HCT116 (cell line): ENCODE measurements at regions not wholly inside any gene's neighbourhood (a gene's known extent, or its start where the extent isn't known, plus 50 kb on each side); places are given as distances from the start of the nearest gene placed in this dataset.

Source experiments
- ATAC-seq: fragments of 200-7000 bp; cut with Tn5 transposase; 2 replicates; pipeline ENCODE4 v1.9.1; 2020; ENCODE audit warnings: mild to moderate bottlenecking, moderate library complexity
- BruUV-seq: library from RNA; stranded (reverse); fragments of 400-500 nt; replicated peaks from 2 replicates; lab custom pipeline; 2021; lab: Mats Ljungman, UMichigan
- CTCF ChIA-PET: fragments of 300-600 bp; sonication (Branson Sonifier 250); formaldehyde crosslinking; loops from one replicate; lab custom pipeline; 2021; ENCODE audit warnings: antibody characterized with exemption; lab: Charles Lee
- POLR2A ChIA-PET: fragments of 300-600, 350-600 bp; sonication (Branson Sonifier 250); formaldehyde crosslinking; loops from one replicate; lab custom pipeline; 2021; ENCODE audit warnings: antibody characterized with exemption; lab: Charles Lee
- RAD21 ChIA-PET, 2 experiments: fragments of 300-600 bp; sonication (Branson Sonifier 250); formaldehyde crosslinking; loops; one replicate each; lab custom pipeline; 2023; ENCODE audit warnings: low total read pairs in 2 of 2; ENCODE audit not compliant: uncharacterized antibody in 2 of 2, unreplicated experiment in 2 of 2, low non-redundant PET in 1 of 2; lab: Charles Lee
- DNase-seq: peaks from one replicate; pipeline ENCODE4 v3.0.0-alpha.2; 2010; ENCODE audit warnings: low read depth, low spot score
- H2AFZ ChIP-seq: fragments of 200-600 bp; shearing (Covaris generic), sonication (generic); 2 replicates; pipeline ENCODE4 v1.6.1; 2017; ENCODE audit warnings: low read depth, mixed run types, mixed read lengths, antibody characterized with exemption, low read length; ENCODE audit not compliant: poor library complexity, severe bottlenecking
- H3K27ac ChIP-seq: 2 replicates; pipeline ENCODE4 v1.5.1; 2012; ENCODE audit warnings: low read depth, low read length
- H3K27me3 ChIP-seq: fragments of 200-600 bp; sonication (generic); 2 replicates; pipeline ENCODE4 v1.6.1; 2016; ENCODE audit warnings: mixed run types, low read length, mixed read lengths; ENCODE audit not compliant: insufficient read depth
- H3K36me3 ChIP-seq, 2 experiments: fragments of 200-500 bp in 1 of 2; fragments of 200-600 bp in 1 of 2; sonication (Bioruptor generic) in 1 of 2; sonication (generic) in 1 of 2; 2 replicates each; pipeline versions ENCODE4 v1.5.1 to v1.6.1; 2014 to 2016; ENCODE audit warnings: low read length in 2 of 2, inconsistent platforms in 1 of 2, mixed read lengths in 1 of 2, mixed run types in 1 of 2; ENCODE audit not compliant: insufficient read depth in 2 of 2, control insufficient read depth in 1 of 2
- H3K4me1 ChIP-seq, 2 experiments: fragments of 200-600 bp in 1 of 2; sonication (generic) in 1 of 2; 2 replicates each; pipeline versions ENCODE4 v1.5.1 to v1.6.1; 2012 to 2017; ENCODE audit warnings: low read length in 2 of 2, inconsistent platforms in 1 of 2, mild to moderate bottlenecking in 1 of 2, mixed read lengths in 1 of 2, mixed run types in 1 of 2, moderate library complexity in 1 of 2; ENCODE audit not compliant: insufficient read depth in 2 of 2, control insufficient read depth in 1 of 2
- H3K4me2 ChIP-seq: fragments of 200-600 bp; sonication (generic); 2 replicates; pipeline ENCODE4 v1.6.1; 2017; ENCODE audit warnings: mixed run types, low read length, mixed read lengths
- H3K4me3 ChIP-seq, 2 experiments: fragments of 200-600 bp in 1 of 2; sonication (generic) in 1 of 2; replicated peaks in 1 of 2; 2 replicates each; pipeline ENCODE4 v1.5.1; 2011 to 2016; ENCODE audit warnings: low read length in 2 of 2, control low read depth in 1 of 2, low read depth in 1 of 2, mild to moderate bottlenecking in 1 of 2, mixed read lengths in 1 of 2, mixed run types in 1 of 2
- H3K79me2 ChIP-seq: fragments of 200-600 bp; sonication (generic); 2 replicates; pipeline ENCODE4 v1.6.1; 2017; ENCODE audit warnings: mild to moderate bottlenecking, mixed run types, low read length, moderate library complexity, mixed read lengths; ENCODE audit not compliant: insufficient read depth
- H3K9ac ChIP-seq: fragments of 200-600 bp; sonication (generic); 2 replicates; pipeline ENCODE4 v1.6.1; 2016; ENCODE audit warnings: low read length, mixed read lengths
- H3K9me2 ChIP-seq: fragments of 200-600 bp; sonication (generic), shearing (Covaris generic); 2 replicates; pipeline ENCODE4 v1.6.1; 2017; ENCODE audit warnings: mixed run types, mild to moderate bottlenecking, moderate library complexity; ENCODE audit not compliant: insufficient read depth
- H3K9me3 ChIP-seq, 2 experiments: fragments of 200-500 bp in 1 of 2; fragments of 200-600 bp in 1 of 2; sonication (Bioruptor generic) in 1 of 2; sonication (generic) in 1 of 2; 2 replicates each; pipeline ENCODE4 v1.6.1; 2014 to 2017; ENCODE audit warnings: low read length in 2 of 2, mixed read lengths in 2 of 2, inconsistent platforms in 1 of 2, low read depth in 1 of 2, mild to moderate bottlenecking in 1 of 2, mixed run types in 1 of 2, moderate library complexity in 1 of 2; ENCODE audit not compliant: control insufficient read depth in 1 of 2, insufficient read depth in 1 of 2
- H4K20me1 ChIP-seq: fragments of 200-600 bp; sonication (generic), shearing (Covaris generic); 2 replicates; pipeline ENCODE4 v1.6.1; 2017; ENCODE audit warnings: mixed run types, mild to moderate bottlenecking, moderate library complexity; ENCODE audit not compliant: insufficient read depth
- CBX3 ChIP-seq: IDR thresholded peaks from 2 replicates; pipeline ENCODE4 v1.6.1; 2012; ENCODE audit warnings: low read depth
- CEBPB ChIP-seq: IDR thresholded peaks from 2 replicates; pipeline ENCODE4 v1.6.1; 2012; ENCODE audit warnings: low read depth
- EGR1 ChIP-seq: IDR thresholded peaks from 2 replicates; pipeline ENCODE4 v1.6.1; 2012; ENCODE audit warnings: low read depth
- ELF1 ChIP-seq: IDR thresholded peaks from 2 replicates; pipeline ENCODE4 v1.6.1; 2012; ENCODE audit warnings: low read depth, borderline replicate concordance
- POLR2AphosphoS5 ChIP-seq: IDR thresholded peaks from 2 replicates; pipeline ENCODE4 v1.6.1; 2011; ENCODE audit warnings: mild to moderate bottlenecking, low read depth, low read length, moderate library complexity
- RAD21 ChIP-seq: IDR thresholded peaks from 2 replicates; pipeline ENCODE4 v1.6.1; 2012; ENCODE audit warnings: low read depth, mild to moderate bottlenecking
- SP1 ChIP-seq: IDR thresholded peaks from 2 replicates; pipeline ENCODE4 v1.6.1; 2012; ENCODE audit warnings: low read depth
- SRF ChIP-seq: IDR thresholded peaks from 2 replicates; pipeline ENCODE4 v1.6.1; 2012; ENCODE audit warnings: low read depth
- YY1 ChIP-seq: IDR thresholded peaks from 2 replicates; pipeline ENCODE4 v1.6.1; 2011; ENCODE audit warnings: low read length, low read depth, moderate library complexity, mild to moderate bottlenecking; ENCODE audit not compliant: insufficient replicate concordance; ENCODE audit errors: extremely low read depth
- ZNF274 ChIP-seq: fragments of 200-500 bp; sonication (Bioruptor generic); IDR thresholded peaks from 2 replicates; pipeline ENCODE4 v1.6.1; 2014; ENCODE audit warnings: mild to moderate bottlenecking, low read depth, low read length, inconsistent platforms
- intact Hi-C: fragments of 100-400 bp; cut with micrococcal nuclease; formaldehyde crosslinking; loops from 2 replicates; pipeline ENCODE4 v1.10.0; 2022
- TF ChIP-seq, protein P1 (sequence below): IDR thresholded peaks from 2 replicates; pipeline ENCODE4 v1.6.1; 2012; ENCODE audit warnings: low read depth

DNA sequence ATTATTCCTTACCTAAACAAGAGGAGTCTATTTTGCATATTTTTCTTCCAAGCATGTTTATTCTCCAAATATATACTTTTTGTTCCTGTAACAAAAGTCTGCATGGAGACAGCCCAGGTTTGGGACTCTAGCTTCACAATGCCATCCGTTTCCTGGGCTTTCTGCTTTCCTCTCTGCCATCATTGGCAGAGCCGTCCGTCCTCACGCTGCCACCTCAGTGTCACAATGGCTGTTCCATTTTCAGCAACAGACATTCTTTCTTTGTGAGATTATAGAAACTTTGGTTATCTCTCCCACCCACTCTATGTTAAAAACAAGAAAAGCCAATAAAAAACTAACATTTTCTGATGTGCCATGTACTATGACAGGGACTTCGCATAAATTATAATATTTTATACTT, 825.2 kb downstream of the REEP3 start:
- ChIA-PET RAD21 (no interaction called here), CTCF (no interaction called here), POLR2A (no interaction called here)
- TF ChIP-seq CBX3 (no peak), ZNF274 (no peak), ELF1 (no peak), EGR1 (no peak), SRF (no peak), SP1 (no peak), YY1 (no peak), CEBPB (no peak), POLR2AphosphoS5 (no peak), RAD21 (no peak)
- TF ChIP-seq, protein P1, sequence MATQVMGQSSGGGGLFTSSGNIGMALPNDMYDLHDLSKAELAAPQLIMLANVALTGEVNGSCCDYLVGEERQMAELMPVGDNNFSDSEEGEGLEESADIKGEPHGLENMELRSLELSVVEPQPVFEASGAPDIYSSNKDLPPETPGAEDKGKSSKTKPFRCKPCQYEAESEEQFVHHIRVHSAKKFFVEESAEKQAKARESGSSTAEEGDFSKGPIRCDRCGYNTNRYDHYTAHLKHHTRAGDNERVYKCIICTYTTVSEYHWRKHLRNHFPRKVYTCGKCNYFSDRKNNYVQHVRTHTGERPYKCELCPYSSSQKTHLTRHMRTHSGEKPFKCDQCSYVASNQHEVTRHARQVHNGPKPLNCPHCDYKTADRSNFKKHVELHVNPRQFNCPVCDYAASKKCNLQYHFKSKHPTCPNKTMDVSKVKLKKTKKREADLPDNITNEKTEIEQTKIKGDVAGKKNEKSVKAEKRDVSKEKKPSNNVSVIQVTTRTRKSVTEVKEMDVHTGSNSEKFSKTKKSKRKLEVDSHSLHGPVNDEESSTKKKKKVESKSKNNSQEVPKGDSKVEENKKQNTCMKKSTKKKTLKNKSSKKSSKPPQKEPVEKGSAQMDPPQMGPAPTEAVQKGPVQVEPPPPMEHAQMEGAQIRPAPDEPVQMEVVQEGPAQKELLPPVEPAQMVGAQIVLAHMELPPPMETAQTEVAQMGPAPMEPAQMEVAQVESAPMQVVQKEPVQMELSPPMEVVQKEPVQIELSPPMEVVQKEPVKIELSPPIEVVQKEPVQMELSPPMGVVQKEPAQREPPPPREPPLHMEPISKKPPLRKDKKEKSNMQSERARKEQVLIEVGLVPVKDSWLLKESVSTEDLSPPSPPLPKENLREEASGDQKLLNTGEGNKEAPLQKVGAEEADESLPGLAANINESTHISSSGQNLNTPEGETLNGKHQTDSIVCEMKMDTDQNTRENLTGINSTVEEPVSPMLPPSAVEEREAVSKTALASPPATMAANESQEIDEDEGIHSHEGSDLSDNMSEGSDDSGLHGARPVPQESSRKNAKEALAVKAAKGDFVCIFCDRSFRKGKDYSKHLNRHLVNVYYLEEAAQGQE = no peak
- H3K27ac ChIP-seq = no peak overlapping the region
- H3K79me2 ChIP-seq = no peaks in the 10 kb centered on the region
- H3K36me3 ChIP-seq = no peaks in the 10 kb centered on the region
- ATAC-seq (no peak), DNase-seq (no peak)
- no peak overlapping the region for H3K4me3 ChIP-seq
- H3K9me2 ChIP-seq = no peaks in the 10 kb centered on the region
- H3K9ac ChIP-seq = no peak overlapping the region
- no peak overlapping the region for H2AFZ ChIP-seq
- no peaks in the 10 kb centered on the region for H4K20me1 ChIP-seq
- no peak overlapping the region for H3K4me2 ChIP-seq
- no peaks in the 10 kb centered on the region for H3K27me3 ChIP-seq
- no peaks in the 10 kb centered on the region for H3K9me3 ChIP-seq
- BruUV-seq = no TSS peak
- intact Hi-C loops = no loop called here
- H3K4me1 ChIP-seq = no peaks in the 10 kb centered on the region
